ENCODE measurements at regions not wholly inside any gene's neighbourhood (a gene's known extent, or its start where the extent isn't known, plus 50 kb on each side); places are given as distances from the start of the nearest gene placed in this dataset.

GRCh38 chr18:44179693-44180092 lies 501.0 kb upstream of the SETBP1 start:
- TF ChIP-seq, protein P1, sequence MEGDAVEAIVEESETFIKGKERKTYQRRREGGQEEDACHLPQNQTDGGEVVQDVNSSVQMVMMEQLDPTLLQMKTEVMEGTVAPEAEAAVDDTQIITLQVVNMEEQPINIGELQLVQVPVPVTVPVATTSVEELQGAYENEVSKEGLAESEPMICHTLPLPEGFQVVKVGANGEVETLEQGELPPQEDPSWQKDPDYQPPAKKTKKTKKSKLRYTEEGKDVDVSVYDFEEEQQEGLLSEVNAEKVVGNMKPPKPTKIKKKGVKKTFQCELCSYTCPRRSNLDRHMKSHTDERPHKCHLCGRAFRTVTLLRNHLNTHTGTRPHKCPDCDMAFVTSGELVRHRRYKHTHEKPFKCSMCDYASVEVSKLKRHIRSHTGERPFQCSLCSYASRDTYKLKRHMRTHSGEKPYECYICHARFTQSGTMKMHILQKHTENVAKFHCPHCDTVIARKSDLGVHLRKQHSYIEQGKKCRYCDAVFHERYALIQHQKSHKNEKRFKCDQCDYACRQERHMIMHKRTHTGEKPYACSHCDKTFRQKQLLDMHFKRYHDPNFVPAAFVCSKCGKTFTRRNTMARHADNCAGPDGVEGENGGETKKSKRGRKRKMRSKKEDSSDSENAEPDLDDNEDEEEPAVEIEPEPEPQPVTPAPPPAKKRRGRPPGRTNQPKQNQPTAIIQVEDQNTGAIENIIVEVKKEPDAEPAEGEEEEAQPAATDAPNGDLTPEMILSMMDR (IDR thresholded peaks at IDR 0.05): no peak
- TF ChIP-seq POLR2AphosphoS5 (IDR thresholded peaks at IDR 0.05): no peak
- TF ChIP-seq EP300 (IDR thresholded peaks at IDR 0.05): no peak
- TF ChIP-seq POLR2A (IDR thresholded peaks at IDR 0.05; ENCODE audit: low read depth): no peak
